ENCODE measurements at regions not wholly inside any gene's neighbourhood (a gene's known extent, or its start where the extent isn't known, plus 50 kb on each side); places are given as distances from the start of the nearest gene placed in this dataset.

DNA sequence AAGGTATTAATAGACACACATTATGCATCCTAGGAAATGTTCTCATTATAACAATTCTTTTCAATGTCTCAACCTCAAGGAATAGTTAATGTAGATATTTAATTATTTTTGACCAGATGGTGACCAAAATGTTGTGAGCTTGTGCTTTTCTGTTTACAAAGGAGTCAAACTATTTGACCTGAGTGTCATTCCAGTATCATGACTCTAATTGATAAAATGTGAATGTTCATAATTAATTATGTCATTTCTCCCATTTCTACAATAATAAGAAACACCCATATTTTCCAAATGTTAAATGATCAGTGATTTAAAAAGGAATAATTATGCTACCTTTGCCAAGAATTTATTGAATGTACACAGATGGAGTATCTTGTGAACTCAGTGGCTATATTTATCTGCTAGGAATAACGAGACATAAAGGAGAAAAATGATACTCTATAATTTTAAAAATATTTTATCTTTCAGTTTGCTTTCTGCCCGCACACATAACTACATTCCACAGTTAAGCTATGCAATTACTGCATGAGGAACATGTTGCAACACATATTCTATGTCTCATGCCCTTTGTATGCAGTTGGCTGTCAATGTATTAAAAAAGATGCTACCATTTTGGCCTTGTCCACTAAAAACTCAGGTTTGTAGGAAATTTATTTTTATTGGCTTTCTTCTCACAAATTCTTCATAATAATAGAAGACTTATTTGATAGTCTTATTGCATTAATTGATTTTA lies 376.7 kb upstream of the CCDC179 start:
- Mint-ChIP-seq H3K4me3 (no peak overlapping the region), H3K27ac (no peak overlapping the region), H3K4me1 (no peaks in the 10 kb centered on the region), H3K27me3 (no peaks in the 10 kb centered on the region), H3K36me3 (ENCODE audit: low read depth) (no peaks in the 10 kb centered on the region), H3K9me3 (peaks cover 3% of the 10 kb centered on the region)
- ChIA-PET CTCF (no interaction called here), POLR2A (no interaction called here)
- no peak for DNase-seq
- TF ChIP-seq, protein P1, sequence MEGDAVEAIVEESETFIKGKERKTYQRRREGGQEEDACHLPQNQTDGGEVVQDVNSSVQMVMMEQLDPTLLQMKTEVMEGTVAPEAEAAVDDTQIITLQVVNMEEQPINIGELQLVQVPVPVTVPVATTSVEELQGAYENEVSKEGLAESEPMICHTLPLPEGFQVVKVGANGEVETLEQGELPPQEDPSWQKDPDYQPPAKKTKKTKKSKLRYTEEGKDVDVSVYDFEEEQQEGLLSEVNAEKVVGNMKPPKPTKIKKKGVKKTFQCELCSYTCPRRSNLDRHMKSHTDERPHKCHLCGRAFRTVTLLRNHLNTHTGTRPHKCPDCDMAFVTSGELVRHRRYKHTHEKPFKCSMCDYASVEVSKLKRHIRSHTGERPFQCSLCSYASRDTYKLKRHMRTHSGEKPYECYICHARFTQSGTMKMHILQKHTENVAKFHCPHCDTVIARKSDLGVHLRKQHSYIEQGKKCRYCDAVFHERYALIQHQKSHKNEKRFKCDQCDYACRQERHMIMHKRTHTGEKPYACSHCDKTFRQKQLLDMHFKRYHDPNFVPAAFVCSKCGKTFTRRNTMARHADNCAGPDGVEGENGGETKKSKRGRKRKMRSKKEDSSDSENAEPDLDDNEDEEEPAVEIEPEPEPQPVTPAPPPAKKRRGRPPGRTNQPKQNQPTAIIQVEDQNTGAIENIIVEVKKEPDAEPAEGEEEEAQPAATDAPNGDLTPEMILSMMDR (IDR thresholded peaks at IDR 0.05): no peak
- intact Hi-C loops (cut with micrococcal nuclease): no loop called here
- no peak for ATAC-seq (ENCODE audit: low read depth)

DNA sequence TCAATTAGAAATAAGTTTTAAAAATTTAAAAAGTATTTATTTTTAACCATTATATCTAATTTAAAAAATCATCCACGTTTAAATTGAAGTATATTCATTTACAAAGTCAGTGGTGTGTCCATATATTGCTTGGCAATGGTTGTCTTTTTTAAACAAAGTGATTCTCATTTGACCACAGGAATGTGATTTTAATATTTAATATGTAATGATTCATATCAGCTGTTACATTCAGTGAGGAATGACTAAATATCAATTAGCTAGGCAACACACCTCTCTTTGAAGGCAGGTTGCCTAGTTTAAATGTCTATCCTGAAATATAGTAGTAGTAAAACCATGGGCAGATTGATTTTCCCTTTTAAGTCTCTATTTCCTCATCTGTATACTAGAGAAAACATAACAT lies 392.2 kb upstream of the CCDC179 start:
- DNase-seq (no peak), ATAC-seq (ENCODE audit: low read depth) (no peak)
- ChIA-PET CTCF (no interaction called here), POLR2A (no interaction called here)
- intact Hi-C loops (cut with micrococcal nuclease): no loop called here
- TF ChIP-seq, protein P1 (IDR thresholded peaks at IDR 0.05): no peak
- Mint-ChIP-seq H3K27me3 (no peaks in the 10 kb centered on the region), H3K4me3 (no peak overlapping the region), H3K27ac (no peak overlapping the region), H3K9me3 (no peaks in the 10 kb centered on the region), H3K36me3 (ENCODE audit: low read depth) (no peaks in the 10 kb centered on the region), H3K4me1 (no peaks in the 10 kb centered on the region)

DNA sequence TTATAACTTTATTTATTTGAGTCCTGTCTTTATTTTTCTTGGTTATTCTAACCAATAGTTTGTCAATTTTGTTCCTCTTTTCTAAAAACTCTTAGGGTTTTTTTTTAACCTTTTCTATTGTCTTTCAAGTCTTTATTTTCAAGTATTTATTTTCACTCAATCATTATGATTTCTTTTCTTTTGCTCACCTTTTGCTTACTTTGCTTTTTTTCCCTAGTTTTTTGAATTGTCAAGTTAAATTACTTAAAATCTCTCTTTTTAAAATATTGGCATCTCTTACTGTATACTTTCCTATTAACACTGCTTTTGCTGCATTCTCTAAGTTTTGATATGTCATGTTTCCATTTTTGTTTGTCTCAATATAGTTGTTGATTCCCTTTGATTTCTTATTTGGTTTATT lies 396.8 kb upstream of the CCDC179 start:
- TF ChIP-seq, protein P1 (IDR thresholded peaks at IDR 0.05): no peak
- Mint-ChIP-seq H3K27ac (no peak overlapping the region), H3K4me3 (no peak overlapping the region), H3K9me3 (peaks cover 1% of the 10 kb centered on the region), H3K36me3 (ENCODE audit: low read depth) (no peaks in the 10 kb centered on the region), H3K27me3 (no peaks in the 10 kb centered on the region), H3K4me1 (no peaks in the 10 kb centered on the region)
- ATAC-seq (ENCODE audit: low read depth) (no peak), DNase-seq (no peak)
- ChIA-PET POLR2A (no interaction called here), CTCF (no interaction called here)
- intact Hi-C loops (cut with micrococcal nuclease): no loop called here

DNA sequence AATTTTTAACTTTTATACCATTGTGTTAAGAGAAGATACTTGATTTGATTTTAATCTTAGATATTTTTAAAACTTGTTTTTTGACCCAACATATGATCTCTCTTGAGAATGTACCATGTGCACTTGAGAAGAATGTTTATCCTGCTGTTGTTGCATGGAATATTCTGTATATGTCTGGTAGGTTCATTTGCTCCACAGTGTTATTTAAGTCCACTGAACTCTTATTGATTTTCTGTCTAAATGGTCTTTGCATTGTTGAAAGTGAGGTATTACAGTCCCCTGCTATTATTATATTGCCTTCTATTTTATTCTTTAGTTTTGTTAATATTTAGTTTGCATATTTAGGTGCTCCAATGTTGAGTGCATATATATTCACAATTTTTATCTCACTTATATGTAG lies 397.3 kb upstream of the CCDC179 start:
- intact Hi-C loops (cut with micrococcal nuclease): no loop called here
- no peaks in the 10 kb centered on the region for H3K4me1 Mint-ChIP-seq
- TF ChIP-seq, protein P1 (IDR thresholded peaks at IDR 0.05): no peak
- ATAC-seq (ENCODE audit: low read depth) (no peak), DNase-seq (no peak)
- no peak overlapping the region for H3K4me3 Mint-ChIP-seq
- H3K27ac Mint-ChIP-seq: no peak overlapping the region
- H3K36me3 Mint-ChIP-seq (ENCODE audit: low read depth): no peaks in the 10 kb centered on the region
- H3K27me3 Mint-ChIP-seq: no peaks in the 10 kb centered on the region
- peaks cover 2% of the 10 kb centered on the region for H3K9me3 Mint-ChIP-seq
- CTCF ChIA-PET: no interaction called here
- POLR2A ChIA-PET: no interaction called here

DNA sequence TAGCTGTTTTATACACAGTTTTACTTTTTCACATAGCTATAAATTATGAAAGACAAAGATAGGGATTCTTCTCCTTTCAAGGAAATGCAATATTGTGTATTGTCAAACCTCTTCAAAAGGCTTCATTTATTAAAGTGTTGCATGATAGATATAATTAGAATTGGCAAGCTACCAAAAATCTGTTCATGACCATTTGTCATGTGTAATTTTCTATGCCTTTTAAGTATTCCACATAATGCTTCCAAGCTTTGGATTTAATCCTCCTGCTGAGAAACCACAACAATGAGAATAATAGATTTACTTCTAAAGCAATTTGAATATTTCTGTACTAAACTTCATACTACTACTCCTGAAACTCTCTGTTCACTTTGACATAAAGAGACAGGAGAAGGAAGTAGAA lies 403.2 kb upstream of the CCDC179 start:
- POLR2A ChIA-PET: no interaction called here
- Mint-ChIP-seq H3K4me3 (no peak overlapping the region), H3K27me3 (no peaks in the 10 kb centered on the region), H3K36me3 (ENCODE audit: low read depth) (no peaks in the 10 kb centered on the region), H3K4me1 (no peaks in the 10 kb centered on the region), H3K9me3 (peaks cover 2% of the 10 kb centered on the region), H3K27ac (no peak overlapping the region)
- DNase-seq (no peak), ATAC-seq (ENCODE audit: low read depth) (no peak)
- intact Hi-C loops (cut with micrococcal nuclease): no loop called here
- TF ChIP-seq, protein P1 (IDR thresholded peaks at IDR 0.05): no peak
- CTCF ChIA-PET: no interaction called here
